GM10266 (cell line): ENCODE measurements at regions not wholly inside any gene's neighbourhood (a gene's known extent, or its start where the extent isn't known, plus 50 kb on each side); places are given as distances from the start of the nearest gene placed in this dataset.
A peak's percentile ranks its signal among the peaks of the same experiment; 100 is the strongest.

ENCODE experiments used
- DNase-seq: peaks from one replicate; pipeline ENCODE4 v3.0.0; 2012; ENCODE audit errors: extremely low spot score
- CTCF ChIP-seq: IDR thresholded peaks from 2 replicates; pipeline ENCODE4 v1.5.1; 2012; ENCODE audit warnings: mild to moderate bottlenecking, low read depth; ENCODE audit not compliant: control insufficient read depth, insufficient read depth; ENCODE audit errors: missing control alignments

GRCh38 chr2:142189501-142189900, 58.7 kb upstream of the LRP1B start:
- TF ChIP-seq CTCF = no peak
- no peak for DNase-seq

- DNase-seq = no peak
- TF ChIP-seq CTCF = no peak
Observed at GRCh38 chr2:142188562-142188961, 57.7 kb upstream of the LRP1B start.

- no peak for DNase-seq
- peak; percentile 44 for TF ChIP-seq CTCF
Observed at GRCh38 chr2:142180820-142181533, 50.2 kb upstream of the LRP1B start.
